ENCODE measurements at regions not wholly inside any gene's neighbourhood (a gene's known extent, or its start where the extent isn't known, plus 50 kb on each side); places are given as distances from the start of the nearest gene placed in this dataset.
"Not testable (repeated sequence)": the region's sequence is repeated elsewhere in the genome, so short reads cannot be mapped to it uniquely, and the experiment has no call there.

GRCh38 chr20:47971058-47971791 is 185.9 kb upstream of the SULF2 start:
- DNase-seq = no peak

GRCh38 chr20:47970282-47970903 is 185.1 kb upstream of the SULF2 start:
- DNase-seq = no peak

GRCh38 chr20:47969426-47969825 is 184.1 kb upstream of the SULF2 start:
- no peak for DNase-seq

- DNase-seq = no peak
Observed at GRCh38 chr20:47968541-47969310, 183.4 kb upstream of the SULF2 start.

GRCh38 chr20:47964149-47964548 is 178.9 kb upstream of the SULF2 start:
- no peak for DNase-seq

GRCh38 chr20:47963022-47963421 is 177.7 kb upstream of the SULF2 start:
- no peak for DNase-seq

- DNase-seq = no peak
Observed at GRCh38 chr20:47962286-47962963, 177.1 kb upstream of the SULF2 start.

- DNase-seq = no peak
Observed at GRCh38 chr20:47960769-47961541, 175.7 kb upstream of the SULF2 start.

GRCh38 chr20:47960277-47960676 is 175.0 kb upstream of the SULF2 start:
- no peak for DNase-seq

GRCh38 chr20:47957989-47958801 is 172.9 kb upstream of the SULF2 start:
- not testable (repeated sequence) for DNase-seq

GRCh38 chr20:47957135-47957534 is 171.9 kb upstream of the SULF2 start:
- no peak for DNase-seq

- DNase-seq = no peak
Observed at GRCh38 chr20:47956268-47956995, 171.2 kb upstream of the SULF2 start.

- no peak for DNase-seq
Observed at GRCh38 chr20:47953471-47953870, 168.2 kb upstream of the SULF2 start.

- DNase-seq = no peak
Observed at GRCh38 chr20:47952023-47952564, 166.8 kb upstream of the SULF2 start.

- DNase-seq = no peak
Observed at GRCh38 chr20:47951521-47951971, 166.3 kb upstream of the SULF2 start.

- no peak for DNase-seq
Observed at GRCh38 chr20:47950913-47951283, 165.6 kb upstream of the SULF2 start.

GRCh38 chr20:47950124-47950912 is 165.0 kb upstream of the SULF2 start:
- no peak for DNase-seq

GRCh38 chr20:47949230-47949629 is 163.9 kb upstream of the SULF2 start:
- DNase-seq = no peak

GRCh38 chr20:47944682-47945081 is 159.4 kb upstream of the SULF2 start:
- DNase-seq = no peak

GRCh38 chr20:47941869-47942268 is 156.6 kb upstream of the SULF2 start:
- no peak for DNase-seq
